ENCODE measurements at regions not wholly inside any gene's neighbourhood (a gene's known extent, or its start where the extent isn't known, plus 50 kb on each side); places are given as distances from the start of the nearest gene placed in this dataset.

GRCh38 chr12:83800022-83800421, 1112.6 kb downstream of the SLC6A15 start:
- 87 to 96% (median 91%) methylated on average over 2 of the region's 2 CpGs for WGBS, 4 donors
- TF ChIP-seq CTCF (IDR thresholded peaks at IDR 0.05): no peak
- TF ChIP-seq POLR2A (IDR thresholded peaks at IDR 0.05): no peak
- DNase-seq: no peak
- H3K27me3 ChIP-seq: no peaks in the 10 kb centered on the region
- H3K36me3 ChIP-seq (replicated peaks in 1 of 2): no peaks in the 10 kb centered on the region
- no peaks in the 10 kb centered on the region for H3K9me3 ChIP-seq (replicated peaks in 1 of 3)
- intact Hi-C loops (cut with DNase I): no loop called here
- H3K4me1 ChIP-seq (replicated peaks in 1 of 2): no peaks in the 10 kb centered on the region
- H3K4me3 ChIP-seq: no peak overlapping the region
- no peak overlapping the region for H3K27ac ChIP-seq

- WGBS, 4 donors: 61 to 67% (median 65%) methylated on average over 3 of the region's 3 CpGs
- Histone ChIP-seq H3K27ac (no peak overlapping the region), H3K27me3 (no peaks in the 10 kb centered on the region), H3K36me3 (replicated peaks in 1 of 2) (no peaks in the 10 kb centered on the region), H3K4me1 (replicated peaks in 1 of 2) (no peaks in the 10 kb centered on the region), H3K4me3 (no peak overlapping the region), H3K9me3 (replicated peaks in 1 of 3) (no peaks in the 10 kb centered on the region)
- DNase-seq: no peak
- intact Hi-C loops (cut with DNase I): no loop called here
- TF ChIP-seq POLR2A (IDR thresholded peaks at IDR 0.05): no peak
- no peak for TF ChIP-seq CTCF (IDR thresholded peaks at IDR 0.05)
Measured at GRCh38 chr12:83796531-83796930, 1109.8 kb downstream of the TMTC2 start.

GRCh38 chr12:83793616-83794015, 1106.9 kb downstream of the TMTC2 start:
- intact Hi-C loops (cut with DNase I): no loop called here
- H3K4me3 ChIP-seq: no peak overlapping the region
- no peaks in the 10 kb centered on the region for H3K36me3 ChIP-seq (replicated peaks in 1 of 2)
- no peak overlapping the region for H3K27ac ChIP-seq
- no peaks in the 10 kb centered on the region for H3K9me3 ChIP-seq (replicated peaks in 1 of 3)
- H3K27me3 ChIP-seq: no peaks in the 10 kb centered on the region
- no peak for DNase-seq
- H3K4me1 ChIP-seq (replicated peaks in 1 of 2): no peaks in the 10 kb centered on the region
- TF ChIP-seq CTCF (IDR thresholded peaks at IDR 0.05) (no peak), POLR2A (IDR thresholded peaks at IDR 0.05) (no peak)

- H3K27ac ChIP-seq: no peak overlapping the region
- DNase-seq: no peak
- intact Hi-C loops (cut with DNase I): no loop called here
- TF ChIP-seq POLR2A (IDR thresholded peaks at IDR 0.05): no peak
- no peak for TF ChIP-seq CTCF (IDR thresholded peaks at IDR 0.05)
- 79 to 84% (median 82%) methylated on average over 7 of the region's 7 CpGs for WGBS, 4 donors
- H3K4me1 ChIP-seq (replicated peaks in 1 of 2): no peaks in the 10 kb centered on the region
- no peaks in the 10 kb centered on the region for H3K36me3 ChIP-seq (replicated peaks in 1 of 2)
- no peaks in the 10 kb centered on the region for H3K27me3 ChIP-seq
- no peaks in the 10 kb centered on the region for H3K9me3 ChIP-seq (replicated peaks in 1 of 3)
- H3K4me3 ChIP-seq: no peak overlapping the region
Measured at GRCh38 chr12:83784298-83784890, 1097.7 kb downstream of the TMTC2 start.

All from adrenal gland (tissue), 9 donors.